Stimulated activated effector memory CD8-positive, alpha-beta T cell treated with anti-CD3 and anti-CD28 coated beads, Interleukin-12 subunit alpha, Interleukin-12 subunit beta, amount 100 ng/mL, for 72 hours (primary cell): ENCODE measurements at regions not wholly inside any gene's neighbourhood (a gene's known extent, or its start where the extent isn't known, plus 50 kb on each side); places are given as distances from the start of the nearest gene placed in this dataset.

Experiments
- ATAC-seq: fragments of 150-1000 bp; cut with Tn5 transposase; 2 replicates; pipeline ENCODE4 v1.10.0; 2021
- DNase-seq, 2 donors: peaks; one replicate each; pipeline ENCODE4 v3.0.0; 2021 to 2022; ENCODE audit warnings: low spot score in 2 of 2
- H3K27ac Mint-ChIP-seq: one replicate; pipeline ENCODE4 v1.8.0; 2022; ENCODE audit warnings: mild to moderate bottlenecking, mixed read lengths
- H3K36me3 Mint-ChIP-seq: one replicate; pipeline ENCODE4 v1.8.0; 2022; ENCODE audit warnings: mild to moderate bottlenecking, mixed read lengths
- H3K4me1 Mint-ChIP-seq: one replicate; pipeline ENCODE4 v1.8.0; 2022; ENCODE audit warnings: mixed read lengths
- H3K4me3 Mint-ChIP-seq: one replicate; pipeline ENCODE4 v1.8.0; 2022; ENCODE audit warnings: mild to moderate bottlenecking, mixed read lengths
- H3K9me3 Mint-ChIP-seq: one replicate; pipeline ENCODE4 v1.8.0; 2022; ENCODE audit warnings: mixed read lengths

- H3K4me1 Mint-ChIP-seq: no peaks in the 10 kb centered on the region
- ATAC-seq (no peak), DNase-seq (no peak)
- H3K36me3 Mint-ChIP-seq: no peaks in the 10 kb centered on the region
- no peaks in the 10 kb centered on the region for H3K9me3 Mint-ChIP-seq
- no peak overlapping the region for H3K4me3 Mint-ChIP-seq
- no peak overlapping the region for H3K27ac Mint-ChIP-seq
Observed at GRCh38 chr13:39900106-39900750, 244.8 kb downstream of the COG6 start.

GRCh38 chr13:39904959-39905358 lies 249.5 kb downstream of the COG6 start:
- ATAC-seq (no peak), DNase-seq (no peak)
- no peaks in the 10 kb centered on the region for H3K4me1 Mint-ChIP-seq
- no peaks in the 10 kb centered on the region for H3K36me3 Mint-ChIP-seq
- H3K4me3 Mint-ChIP-seq: no peak overlapping the region
- H3K27ac Mint-ChIP-seq: no peak overlapping the region
- H3K9me3 Mint-ChIP-seq: no peaks in the 10 kb centered on the region

GRCh38 chr13:39909634-39910033 lies 254.2 kb downstream of the COG6 start:
- Mint-ChIP-seq H3K36me3 (no peaks in the 10 kb centered on the region), H3K4me3 (no peak overlapping the region), H3K27ac (no peak overlapping the region), H3K9me3 (no peaks in the 10 kb centered on the region), H3K4me1 (peaks cover 19% of the 10 kb centered on the region)
- ATAC-seq: no peak
- DNase-seq: no peak

- H3K4me3 Mint-ChIP-seq: no peak overlapping the region
- no peak for ATAC-seq
- no peak overlapping the region for H3K27ac Mint-ChIP-seq
Observed at GRCh38 chr13:39910041-39910440, 254.6 kb downstream of the COG6 start.

GRCh38 chr13:39910833-39911232 lies 255.4 kb downstream of the COG6 start:
- ATAC-seq: peak; percentile 59

More at GRCh38 chr13:39910041-39910440, 254.6 kb downstream of the COG6 start:
- Mint-ChIP-seq H3K9me3 (no peaks in the 10 kb centered on the region), H3K4me1 (peaks cover 19% of the 10 kb centered on the region), H3K36me3 (no peaks in the 10 kb centered on the region)
- DNase-seq: no peak

GRCh38 chr13:39913339-39913738 lies 257.9 kb downstream of the COG6 start:
- no peaks in the 10 kb centered on the region for H3K36me3 Mint-ChIP-seq
- no peak for DNase-seq
- H3K9me3 Mint-ChIP-seq: no peaks in the 10 kb centered on the region
- no peak overlapping the region for H3K27ac Mint-ChIP-seq
- H3K4me1 Mint-ChIP-seq: peaks cover 19% of the 10 kb centered on the region
- no peak overlapping the region for H3K4me3 Mint-ChIP-seq
- peak; percentile 88 for ATAC-seq

More at GRCh38 chr13:39910833-39911232, 255.4 kb downstream of the COG6 start:
- H3K4me1 Mint-ChIP-seq: peaks cover 19% of the 10 kb centered on the region
- no peak overlapping the region for H3K27ac Mint-ChIP-seq
- no peaks in the 10 kb centered on the region for H3K36me3 Mint-ChIP-seq
- no peaks in the 10 kb centered on the region for H3K9me3 Mint-ChIP-seq
- DNase-seq: no peak
- no peak overlapping the region for H3K4me3 Mint-ChIP-seq

GRCh38 chr13:39913928-39914327 lies 258.5 kb downstream of the COG6 start:
- ATAC-seq: no peak
- no peaks in the 10 kb centered on the region for H3K36me3 Mint-ChIP-seq

GRCh38 chr13:39915418-39915817 lies 260.0 kb downstream of the COG6 start:
- no peak for DNase-seq
- no peak for ATAC-seq
- peaks cover 15% of the 10 kb centered on the region for H3K4me1 Mint-ChIP-seq
- H3K36me3 Mint-ChIP-seq: no peaks in the 10 kb centered on the region
- H3K4me3 Mint-ChIP-seq: no peak overlapping the region
- H3K27ac Mint-ChIP-seq: no peak overlapping the region
- no peaks in the 10 kb centered on the region for H3K9me3 Mint-ChIP-seq

More at GRCh38 chr13:39913928-39914327, 258.5 kb downstream of the COG6 start:
- DNase-seq: no peak
- peaks cover 19% of the 10 kb centered on the region for H3K4me1 Mint-ChIP-seq
- no peak overlapping the region for H3K4me3 Mint-ChIP-seq
- H3K27ac Mint-ChIP-seq: no peak overlapping the region
- no peaks in the 10 kb centered on the region for H3K9me3 Mint-ChIP-seq

GRCh38 chr13:39916330-39916729 lies 260.9 kb downstream of the COG6 start:
- no peak overlapping the region for H3K27ac Mint-ChIP-seq
- H3K4me1 Mint-ChIP-seq: peaks cover 8% of the 10 kb centered on the region
- no peak for DNase-seq
- peak; percentile 44 for ATAC-seq
- H3K36me3 Mint-ChIP-seq: no peaks in the 10 kb centered on the region
- H3K9me3 Mint-ChIP-seq: no peaks in the 10 kb centered on the region
- H3K4me3 Mint-ChIP-seq: no peak overlapping the region

- Mint-ChIP-seq H3K36me3 (no peaks in the 10 kb centered on the region), H3K27ac (no peak overlapping the region), H3K4me1 (peaks cover 5% of the 10 kb centered on the region), H3K9me3 (no peaks in the 10 kb centered on the region), H3K4me3 (no peak overlapping the region)
- no peak for DNase-seq
- peak; percentile 56 for ATAC-seq
Observed at GRCh38 chr13:39918620-39919236, 263.3 kb downstream of the COG6 start.

- peaks cover 3% of the 10 kb centered on the region for H3K9me3 Mint-ChIP-seq
- H3K4me3 Mint-ChIP-seq: no peak overlapping the region
- ATAC-seq (no peak), DNase-seq (no peak)
- H3K4me1 Mint-ChIP-seq: no peaks in the 10 kb centered on the region
- no peaks in the 10 kb centered on the region for H3K36me3 Mint-ChIP-seq
- no peak overlapping the region for H3K27ac Mint-ChIP-seq
Observed at GRCh38 chr13:39920613-39921012, 265.2 kb downstream of the COG6 start.

GRCh38 chr13:39926345-39926744 lies 270.9 kb downstream of the COG6 start:
- no peak for DNase-seq
- H3K36me3 Mint-ChIP-seq: no peaks in the 10 kb centered on the region
- H3K27ac Mint-ChIP-seq: no peak overlapping the region
- peaks cover 6% of the 10 kb centered on the region for H3K4me1 Mint-ChIP-seq
- H3K4me3 Mint-ChIP-seq: no peak overlapping the region
- peaks cover 6% of the 10 kb centered on the region for H3K9me3 Mint-ChIP-seq
- no peak for ATAC-seq

- no peak for ATAC-seq
- peaks cover 6% of the 10 kb centered on the region for H3K9me3 Mint-ChIP-seq
- no peak overlapping the region for H3K27ac Mint-ChIP-seq
- no peaks in the 10 kb centered on the region for H3K36me3 Mint-ChIP-seq
- no peak for DNase-seq
- H3K4me1 Mint-ChIP-seq: peaks cover 6% of the 10 kb centered on the region
- H3K4me3 Mint-ChIP-seq: no peak overlapping the region
Observed at GRCh38 chr13:39928261-39928660, 272.8 kb downstream of the COG6 start.

GRCh38 chr13:39929583-39929982 lies 274.1 kb downstream of the COG6 start:
- no peaks in the 10 kb centered on the region for H3K36me3 Mint-ChIP-seq
- DNase-seq: no peak
- peaks cover 6% of the 10 kb centered on the region for H3K9me3 Mint-ChIP-seq
- no peak overlapping the region for H3K4me3 Mint-ChIP-seq
- no peak for ATAC-seq
- no peak overlapping the region for H3K27ac Mint-ChIP-seq
- peaks cover 6% of the 10 kb centered on the region for H3K4me1 Mint-ChIP-seq

GRCh38 chr13:39930060-39930459 lies 274.6 kb downstream of the COG6 start:
- Mint-ChIP-seq H3K27ac (no peak overlapping the region), H3K4me1 (peaks cover 6% of the 10 kb centered on the region), H3K4me3 (no peak overlapping the region), H3K36me3 (no peaks in the 10 kb centered on the region), H3K9me3 (peaks cover 2% of the 10 kb centered on the region)
- DNase-seq (no peak), ATAC-seq (no peak)
